ENCODE measurements at regions not wholly inside any gene's neighbourhood (a gene's known extent, or its start where the extent isn't known, plus 50 kb on each side); places are given as distances from the start of the nearest gene placed in this dataset.

GRCh38 chr10:78254013-78254412 is 220.3 kb downstream of the RPS24 start:
- H3K27ac ChIP-seq (ENCODE audit: low read depth in 1 of 3, low read length in 2 of 3), result no peak overlapping the region
- no peaks in the 10 kb centered on the region for H3K36me3 ChIP-seq (ENCODE audit: control insufficient read depth in 3 of 3, insufficient read depth in 2 of 3, low read depth in 1 of 3, low read length in 3 of 3)
- WGBS, 3 donors, result 76 to 81% (median 77%) methylated on average over 3 of the region's 3 CpGs
- no peaks in the 10 kb centered on the region for H3K4me1 ChIP-seq (ENCODE audit: control insufficient read depth in 3 of 3, insufficient read depth in 2 of 3, low read depth in 1 of 3, low read length in 2 of 3)
- no peaks in the 10 kb centered on the region for H3K9me3 ChIP-seq (ENCODE audit: control insufficient read depth in 2 of 2, insufficient read depth in 1 of 2, low read depth in 1 of 2, low read length in 1 of 2)
- FAIRE-seq (no peak), DNase-seq (no peak)
- peaks cover 0 to 3% (median 0%) of the 10 kb centered on the region in 3 donors for H3K27me3 ChIP-seq (ENCODE audit: control insufficient read depth in 3 of 3, insufficient read depth in 3 of 3, low read length in 3 of 3)
- H3K4me3 ChIP-seq (ENCODE audit: low read depth in 1 of 3, low read length in 3 of 3), result no peak overlapping the region

GRCh38 chr10:78255214-78255613 is 221.6 kb downstream of the RPS24 start:
- Histone ChIP-seq H3K27ac (ENCODE audit: low read depth in 1 of 3, low read length in 2 of 3) (no peak overlapping the region), H3K4me3 (ENCODE audit: low read depth in 1 of 3, low read length in 3 of 3) (no peak overlapping the region), H3K36me3 (ENCODE audit: control insufficient read depth in 3 of 3, insufficient read depth in 2 of 3, low read depth in 1 of 3, low read length in 3 of 3) (no peaks in the 10 kb centered on the region), H3K4me1 (ENCODE audit: control insufficient read depth in 3 of 3, insufficient read depth in 2 of 3, low read depth in 1 of 3, low read length in 2 of 3) (no peaks in the 10 kb centered on the region), H3K27me3 (ENCODE audit: control insufficient read depth in 3 of 3, insufficient read depth in 3 of 3, low read length in 3 of 3) (peaks cover 0 to 3% (median 0%) of the 10 kb centered on the region in 3 donors), H3K9me3 (ENCODE audit: control insufficient read depth in 2 of 2, insufficient read depth in 1 of 2, low read depth in 1 of 2, low read length in 1 of 2) (no peaks in the 10 kb centered on the region)
- DNase-seq, result no peak
- 61 to 76% (median 74%) methylated on average over 3 of the region's 3 CpGs for WGBS, 3 donors
- FAIRE-seq, result no peak

- no peak for FAIRE-seq
Observed at GRCh38 chr10:78255796-78256638, 222.4 kb downstream of the RPS24 start.

GRCh38 chr10:78258323-78259030 is 224.8 kb downstream of the RPS24 start:
- H3K27me3 ChIP-seq (ENCODE audit: control insufficient read depth in 3 of 3, insufficient read depth in 3 of 3, low read length in 3 of 3), result peaks cover 0 to 3% (median 0%) of the 10 kb centered on the region in 3 donors
- H3K9me3 ChIP-seq (ENCODE audit: control insufficient read depth in 2 of 2, insufficient read depth in 1 of 2, low read depth in 1 of 2, low read length in 1 of 2), result no peaks in the 10 kb centered on the region
- H3K4me3 ChIP-seq (ENCODE audit: low read depth in 1 of 3, low read length in 3 of 3), result no peak overlapping the region
- H3K36me3 ChIP-seq (ENCODE audit: control insufficient read depth in 3 of 3, insufficient read depth in 2 of 3, low read depth in 1 of 3, low read length in 3 of 3), result no peaks in the 10 kb centered on the region
- 72 to 86% (median 76%) methylated on average over 4 of the region's 4 CpGs for WGBS, 3 donors
- no peak for FAIRE-seq
- DNase-seq, result no peak
- H3K4me1 ChIP-seq (ENCODE audit: control insufficient read depth in 3 of 3, insufficient read depth in 2 of 3, low read depth in 1 of 3, low read length in 2 of 3), result no peaks in the 10 kb centered on the region
- no peak overlapping the region for H3K27ac ChIP-seq (ENCODE audit: low read depth in 1 of 3, low read length in 2 of 3)

More at GRCh38 chr10:78255796-78256638, 222.4 kb downstream of the RPS24 start:
- Histone ChIP-seq H3K27ac (ENCODE audit: low read depth in 1 of 3, low read length in 2 of 3) (peak overlapping the region in 1 of 3 donors; percentile 9), H3K4me3 (ENCODE audit: low read depth in 1 of 3, low read length in 3 of 3) (no peak overlapping the region), H3K36me3 (ENCODE audit: control insufficient read depth in 3 of 3, insufficient read depth in 2 of 3, low read depth in 1 of 3, low read length in 3 of 3) (no peaks in the 10 kb centered on the region), H3K27me3 (ENCODE audit: control insufficient read depth in 3 of 3, insufficient read depth in 3 of 3, low read length in 3 of 3) (peaks cover 0 to 3% (median 0%) of the 10 kb centered on the region in 3 donors), H3K9me3 (ENCODE audit: control insufficient read depth in 2 of 2, insufficient read depth in 1 of 2, low read depth in 1 of 2, low read length in 1 of 2) (no peaks in the 10 kb centered on the region), H3K4me1 (ENCODE audit: control insufficient read depth in 3 of 3, insufficient read depth in 2 of 3, low read depth in 1 of 3, low read length in 2 of 3) (no peaks in the 10 kb centered on the region)
- WGBS, 3 donors, result 68 to 71% (median 69%) methylated on average over 9 of the region's 9 CpGs
- DNase-seq, result no peak

GRCh38 chr10:78259391-78259790 is 225.7 kb downstream of the RPS24 start:
- WGBS, 3 donors, result 90 to 92% (median 91%) methylated on average over 3 of the region's 3 CpGs
- DNase-seq (no peak), FAIRE-seq (no peak)
- no peak overlapping the region for H3K27ac ChIP-seq (ENCODE audit: low read depth in 1 of 3, low read length in 2 of 3)
- no peaks in the 10 kb centered on the region for H3K4me1 ChIP-seq (ENCODE audit: control insufficient read depth in 3 of 3, insufficient read depth in 2 of 3, low read depth in 1 of 3, low read length in 2 of 3)
- no peak overlapping the region for H3K4me3 ChIP-seq (ENCODE audit: low read depth in 1 of 3, low read length in 3 of 3)
- no peaks in the 10 kb centered on the region for H3K36me3 ChIP-seq (ENCODE audit: control insufficient read depth in 3 of 3, insufficient read depth in 2 of 3, low read depth in 1 of 3, low read length in 3 of 3)
- H3K9me3 ChIP-seq (ENCODE audit: control insufficient read depth in 2 of 2, insufficient read depth in 1 of 2, low read depth in 1 of 2, low read length in 1 of 2), result no peaks in the 10 kb centered on the region
- peaks cover 0 to 3% (median 0%) of the 10 kb centered on the region in 3 donors for H3K27me3 ChIP-seq (ENCODE audit: control insufficient read depth in 3 of 3, insufficient read depth in 3 of 3, low read length in 3 of 3)

GRCh38 chr10:78260141-78260540 is 226.5 kb downstream of the RPS24 start:
- Histone ChIP-seq H3K27ac (ENCODE audit: low read depth in 1 of 3, low read length in 2 of 3) (no peak overlapping the region), H3K36me3 (ENCODE audit: control insufficient read depth in 3 of 3, insufficient read depth in 2 of 3, low read depth in 1 of 3, low read length in 3 of 3) (no peaks in the 10 kb centered on the region), H3K4me1 (ENCODE audit: control insufficient read depth in 3 of 3, insufficient read depth in 2 of 3, low read depth in 1 of 3, low read length in 2 of 3) (no peaks in the 10 kb centered on the region), H3K4me3 (ENCODE audit: low read depth in 1 of 3, low read length in 3 of 3) (no peak overlapping the region), H3K9me3 (ENCODE audit: control insufficient read depth in 2 of 2, insufficient read depth in 1 of 2, low read depth in 1 of 2, low read length in 1 of 2) (no peaks in the 10 kb centered on the region), H3K27me3 (ENCODE audit: control insufficient read depth in 3 of 3, insufficient read depth in 3 of 3, low read length in 3 of 3) (peaks cover 0 to 3% (median 0%) of the 10 kb centered on the region in 3 donors)
- WGBS, 3 donors, result 57 to 59% (median 58%) methylated on average over 10 of the region's 10 CpGs
- DNase-seq, result peak in 1 of 2 donors; percentile 6
- no peak for FAIRE-seq

GRCh38 chr10:78260680-78261079 is 227.0 kb downstream of the RPS24 start:
- no peaks in the 10 kb centered on the region for H3K9me3 ChIP-seq (ENCODE audit: control insufficient read depth in 2 of 2, insufficient read depth in 1 of 2, low read depth in 1 of 2, low read length in 1 of 2)
- peaks cover 0 to 3% (median 0%) of the 10 kb centered on the region in 3 donors for H3K27me3 ChIP-seq (ENCODE audit: control insufficient read depth in 3 of 3, insufficient read depth in 3 of 3, low read length in 3 of 3)
- 79 to 90% (median 82%) methylated on average over 2 of the region's 2 CpGs for WGBS, 3 donors
- H3K27ac ChIP-seq (ENCODE audit: low read depth in 1 of 3, low read length in 2 of 3), result no peak overlapping the region
- H3K4me3 ChIP-seq (ENCODE audit: low read depth in 1 of 3, low read length in 3 of 3), result no peak overlapping the region
- FAIRE-seq (no peak), DNase-seq (no peak)
- no peaks in the 10 kb centered on the region for H3K4me1 ChIP-seq (ENCODE audit: control insufficient read depth in 3 of 3, insufficient read depth in 2 of 3, low read depth in 1 of 3, low read length in 2 of 3)
- H3K36me3 ChIP-seq (ENCODE audit: control insufficient read depth in 3 of 3, insufficient read depth in 2 of 3, low read depth in 1 of 3, low read length in 3 of 3), result no peaks in the 10 kb centered on the region

GRCh38 chr10:78261291-78261690 is 227.6 kb downstream of the RPS24 start:
- no peaks in the 10 kb centered on the region for H3K36me3 ChIP-seq (ENCODE audit: control insufficient read depth in 3 of 3, insufficient read depth in 2 of 3, low read depth in 1 of 3, low read length in 3 of 3)
- WGBS, 3 donors, result 78 to 91% (median 83%) methylated on average over 4 of the region's 4 CpGs

More at GRCh38 chr10:78261291-78261690, 227.6 kb downstream of the RPS24 start:
- Histone ChIP-seq H3K4me1 (ENCODE audit: control insufficient read depth in 3 of 3, insufficient read depth in 2 of 3, low read depth in 1 of 3, low read length in 2 of 3) (no peaks in the 10 kb centered on the region), H3K27ac (ENCODE audit: low read depth in 1 of 3, low read length in 2 of 3) (no peak overlapping the region), H3K9me3 (ENCODE audit: control insufficient read depth in 2 of 2, insufficient read depth in 1 of 2, low read depth in 1 of 2, low read length in 1 of 2) (no peaks in the 10 kb centered on the region), H3K27me3 (ENCODE audit: control insufficient read depth in 3 of 3, insufficient read depth in 3 of 3, low read length in 3 of 3) (peaks cover 0 to 3% (median 0%) of the 10 kb centered on the region in 3 donors), H3K4me3 (ENCODE audit: low read depth in 1 of 3, low read length in 3 of 3) (no peak overlapping the region)
- DNase-seq (no peak), FAIRE-seq (no peak)
